Omental fat pad (tissue), 3 donors: ENCODE measurements at regions not wholly inside any gene's neighbourhood (a gene's known extent, or its start where the extent isn't known, plus 50 kb on each side); places are given as distances from the start of the nearest gene placed in this dataset.
"Not testable (repeated sequence)": the region's sequence is repeated elsewhere in the genome, so short reads cannot be mapped to it uniquely, and the experiment has no call there.

Source experiments
- ATAC-seq: fragments of 150-250 bp; one replicate; pipeline ENCODE4 v1.9.1; 2016; ENCODE audit warnings: mild to moderate bottlenecking, moderate library complexity; ENCODE audit not compliant: low FRiP score
- DNase-seq: peaks from one replicate; pipeline ENCODE4 v3.0.0-alpha.2; 2019; ENCODE audit warnings: low spot score
- TF ChIP-seq, protein P1 (sequence below), 3 donors: fragments of 450-650 bp; IDR thresholded peaks; one replicate each; pipeline ENCODE4 v1.5.1; 2016 to 2017; ENCODE audit warnings: antibody characterized with exemption in 3 of 3, mild to moderate bottlenecking in 3 of 3, moderate library complexity in 2 of 3

DNA sequence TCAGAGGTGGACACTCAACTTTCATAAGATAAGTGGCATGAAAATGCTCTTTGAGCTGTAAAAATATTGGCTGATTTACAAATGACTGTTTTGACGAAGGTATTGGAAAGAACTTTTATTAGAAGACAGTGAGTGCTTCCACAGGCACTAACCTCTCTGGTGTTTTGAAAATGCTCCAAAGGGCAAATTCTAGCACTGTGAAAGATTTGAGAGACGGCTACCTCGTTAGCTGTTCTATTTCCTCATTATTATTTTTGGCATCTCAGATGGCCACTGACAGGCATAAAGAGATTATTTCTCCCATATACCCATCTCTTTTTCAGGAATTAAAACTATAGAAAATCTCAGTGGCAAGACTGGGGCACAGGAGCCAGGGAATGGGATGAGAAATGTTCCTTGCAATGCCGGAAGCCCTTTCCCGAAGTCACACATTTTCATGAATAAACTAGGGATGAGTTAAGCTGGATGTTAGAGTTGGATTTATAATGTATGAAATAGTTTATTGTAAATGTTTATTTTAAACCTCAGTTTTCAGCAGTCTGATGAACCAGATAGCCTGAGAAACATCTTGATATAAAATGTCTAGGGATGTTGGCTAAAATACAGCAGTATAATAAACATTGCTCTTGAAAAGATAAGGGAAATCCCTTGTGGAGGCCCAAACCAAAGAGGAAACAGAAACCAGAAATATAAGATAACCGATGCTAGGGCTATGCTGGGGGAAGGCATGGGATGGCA lies 175.7 kb downstream of the ASB1 start:
- ATAC-seq = peak; percentile 52
- DNase-seq = no peak
- TF ChIP-seq, protein P1, sequence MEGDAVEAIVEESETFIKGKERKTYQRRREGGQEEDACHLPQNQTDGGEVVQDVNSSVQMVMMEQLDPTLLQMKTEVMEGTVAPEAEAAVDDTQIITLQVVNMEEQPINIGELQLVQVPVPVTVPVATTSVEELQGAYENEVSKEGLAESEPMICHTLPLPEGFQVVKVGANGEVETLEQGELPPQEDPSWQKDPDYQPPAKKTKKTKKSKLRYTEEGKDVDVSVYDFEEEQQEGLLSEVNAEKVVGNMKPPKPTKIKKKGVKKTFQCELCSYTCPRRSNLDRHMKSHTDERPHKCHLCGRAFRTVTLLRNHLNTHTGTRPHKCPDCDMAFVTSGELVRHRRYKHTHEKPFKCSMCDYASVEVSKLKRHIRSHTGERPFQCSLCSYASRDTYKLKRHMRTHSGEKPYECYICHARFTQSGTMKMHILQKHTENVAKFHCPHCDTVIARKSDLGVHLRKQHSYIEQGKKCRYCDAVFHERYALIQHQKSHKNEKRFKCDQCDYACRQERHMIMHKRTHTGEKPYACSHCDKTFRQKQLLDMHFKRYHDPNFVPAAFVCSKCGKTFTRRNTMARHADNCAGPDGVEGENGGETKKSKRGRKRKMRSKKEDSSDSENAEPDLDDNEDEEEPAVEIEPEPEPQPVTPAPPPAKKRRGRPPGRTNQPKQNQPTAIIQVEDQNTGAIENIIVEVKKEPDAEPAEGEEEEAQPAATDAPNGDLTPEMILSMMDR (IDR thresholded peaks at IDR 0.05) = no peak

DNA sequence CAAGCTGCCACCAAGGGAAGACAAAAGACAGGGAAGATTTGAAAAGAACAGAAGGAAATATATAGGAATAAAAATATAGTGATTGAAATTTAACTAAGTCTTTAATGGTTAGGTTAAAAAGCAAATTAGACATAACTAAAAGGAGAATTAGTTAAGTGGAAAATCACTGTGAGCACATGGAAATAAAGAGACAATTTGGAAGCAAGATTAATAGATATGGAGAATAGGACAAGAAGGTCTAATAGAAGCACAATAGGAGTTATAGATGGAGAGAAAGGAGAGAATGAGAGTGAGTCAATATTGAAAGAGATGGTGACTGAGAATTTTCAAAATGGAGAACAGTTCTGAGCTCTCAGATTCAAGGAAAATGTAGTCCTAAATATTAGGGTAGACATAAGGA lies 176.9 kb downstream of the ASB1 start:
- TF ChIP-seq, protein P1 (IDR thresholded peaks at IDR 0.05) = no peak
- ATAC-seq = no peak

DNA sequence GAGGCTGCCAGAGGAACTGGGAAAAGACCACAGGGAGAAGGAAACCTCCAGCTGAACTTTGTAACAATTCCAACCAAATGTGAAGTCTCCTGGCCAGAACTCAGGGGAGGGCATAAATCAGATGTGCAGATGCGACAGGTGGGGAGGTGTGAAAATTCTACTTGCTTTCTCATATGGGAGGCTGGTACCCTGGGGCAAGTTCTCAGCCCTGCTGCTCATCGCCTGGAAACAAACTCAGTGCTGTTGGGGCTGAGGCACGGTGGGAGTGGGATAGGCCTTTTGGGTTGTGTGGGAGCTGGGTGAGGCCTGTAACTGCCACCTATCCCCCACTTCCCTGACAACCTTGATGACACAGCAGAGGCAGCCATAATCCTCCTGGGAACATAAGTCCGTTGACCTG lies 179.6 kb downstream of the ASB1 start:
- no peak for DNase-seq
- TF ChIP-seq, protein P1 (IDR thresholded peaks at IDR 0.05) = no peak
- no peak for ATAC-seq

More for the DNA sequence above, 176.9 kb downstream of the ASB1 start:
- DNase-seq = no peak

DNA sequence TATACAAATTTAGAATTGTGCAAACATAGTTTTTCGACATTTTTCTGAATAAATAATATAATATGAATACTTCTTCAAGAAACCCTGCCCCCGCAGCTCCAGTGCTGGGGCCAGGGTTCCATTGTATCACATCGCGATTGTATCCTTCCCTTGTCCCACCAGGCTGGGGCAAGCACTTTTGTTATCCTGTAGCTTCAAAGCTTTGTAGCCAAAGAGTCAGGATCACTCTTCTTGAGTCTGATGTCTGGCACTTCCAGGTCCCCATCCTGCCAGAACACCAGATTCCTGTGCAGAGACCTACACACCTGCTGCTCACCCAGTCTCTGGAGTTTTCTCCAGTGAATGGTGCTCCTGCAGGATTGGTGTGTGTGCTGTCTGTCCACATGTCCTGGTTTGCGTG lies 186.9 kb downstream of the ASB1 start:
- TF ChIP-seq, protein P1 (IDR thresholded peaks at IDR 0.05) = no peak
- ATAC-seq (no peak), DNase-seq (no peak)

DNA sequence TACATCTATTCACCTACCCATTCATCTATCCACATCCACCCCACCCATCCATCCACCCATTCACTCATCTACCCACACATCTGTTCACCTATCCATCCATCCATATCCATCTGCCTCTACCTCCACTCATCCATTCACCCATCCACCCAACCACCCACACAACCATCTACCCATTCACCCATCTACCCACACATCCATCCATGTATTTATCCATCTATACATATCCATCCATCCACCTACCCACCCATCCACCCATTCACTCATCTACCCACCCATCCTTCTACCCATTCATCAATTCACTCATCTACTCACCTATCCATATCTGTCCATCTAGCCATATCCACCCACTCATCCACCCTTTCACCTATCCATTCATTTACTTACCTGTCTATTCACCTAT lies 187.6 kb downstream of the ASB1 start:
- ATAC-seq = no peak
- no peak for DNase-seq
- TF ChIP-seq, protein P1 (IDR thresholded peaks at IDR 0.05) = no peak

DNA sequence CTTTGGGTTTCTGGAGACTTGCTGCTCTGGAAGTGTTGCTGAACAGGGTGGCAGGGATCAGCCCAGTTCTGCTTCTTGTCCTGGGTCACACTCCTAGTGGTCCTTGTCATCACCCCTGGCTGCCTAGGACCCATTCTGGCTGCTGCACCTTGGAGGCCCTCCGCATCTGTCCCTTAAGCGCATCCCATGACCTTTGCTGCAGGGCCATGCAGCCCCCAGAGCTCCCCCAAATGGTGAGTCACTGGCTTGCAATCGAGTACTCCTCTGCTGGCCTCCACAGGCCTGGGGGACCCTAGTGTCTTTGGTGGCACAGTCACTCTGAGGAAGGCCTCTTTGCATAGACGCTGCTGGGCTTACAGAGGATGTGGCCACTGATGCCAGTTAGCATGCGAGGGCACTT lies 188.5 kb downstream of the ASB1 start:
- DNase-seq (no peak), ATAC-seq (no peak)
- TF ChIP-seq, protein P1 (IDR thresholded peaks at IDR 0.05) = no peak

DNA sequence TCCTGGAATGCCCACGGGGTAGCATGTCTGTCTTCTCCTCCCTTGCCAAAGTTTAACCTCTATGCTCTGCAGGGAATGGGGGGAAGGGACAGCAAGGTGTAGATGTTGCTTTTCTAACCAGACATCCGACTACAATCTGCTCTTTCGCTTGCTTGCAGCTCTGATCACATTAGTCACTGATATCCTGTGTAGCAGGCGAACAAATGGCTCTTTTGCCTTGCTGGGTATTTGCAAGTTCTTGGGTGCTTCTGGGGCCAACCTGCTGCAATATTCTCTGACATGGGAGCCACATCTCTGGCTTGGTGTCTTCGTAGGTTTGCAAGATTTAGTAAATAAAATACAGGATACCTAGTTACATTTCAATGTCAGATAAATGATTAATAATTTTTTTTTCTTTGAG lies 190.0 kb downstream of the ASB1 start:
- DNase-seq (no peak), ATAC-seq (no peak)
- TF ChIP-seq, protein P1 (IDR thresholded peaks at IDR 0.05) = no peak

DNA sequence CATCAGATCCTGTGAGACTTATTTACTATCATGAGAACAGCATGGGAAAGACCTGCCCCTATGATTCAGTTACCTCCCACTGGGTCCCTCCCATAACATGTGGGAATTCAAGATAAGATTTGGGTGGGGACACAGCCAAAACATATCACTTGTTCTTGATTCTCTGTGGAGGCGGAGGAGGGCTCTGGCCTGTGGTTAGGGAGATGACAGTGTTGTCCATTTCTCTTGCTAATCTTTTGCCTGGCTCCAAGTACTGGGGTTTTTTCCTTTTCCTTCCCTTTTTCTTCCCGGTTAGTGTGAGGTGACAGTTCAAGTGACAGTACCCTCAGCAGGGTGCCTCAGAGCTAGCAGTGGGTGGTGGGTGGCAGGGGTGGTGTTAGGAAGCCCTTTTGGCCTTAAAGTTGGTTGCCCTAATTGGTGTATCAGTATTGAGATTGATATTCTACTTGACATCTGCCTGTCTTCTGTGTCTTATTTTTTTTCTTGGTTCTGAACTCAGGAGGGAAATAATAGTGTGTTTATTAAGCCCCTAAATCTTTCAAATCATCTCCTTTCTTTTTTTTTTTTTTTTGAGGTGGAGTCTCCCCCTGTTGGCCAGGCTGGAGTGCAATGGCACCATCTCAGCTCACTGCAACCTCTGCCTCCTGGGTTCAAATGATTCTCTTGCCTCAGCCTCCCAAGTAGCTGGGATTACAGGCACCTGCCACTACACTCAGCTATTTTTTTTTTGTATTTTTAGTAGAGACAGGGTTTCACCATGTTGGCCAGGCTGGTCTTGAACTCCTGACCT lies 192.0 kb downstream of the ASB1 start:
- DNase-seq, ATAC-seq: not testable (repeated sequence)
